ENCODE measurements at regions not wholly inside any gene's neighbourhood (a gene's known extent, or its start where the extent isn't known, plus 50 kb on each side); places are given as distances from the start of the nearest gene placed in this dataset.

GRCh38 chr1:103160281-103160680, 52.0 kb upstream of the COL11A1 start:
- no peak overlapping the region for H3K4me3 ChIP-seq (ENCODE audit: low read depth, low read length)
- TF ChIP-seq CTCF (IDR thresholded peaks at IDR 0.05; ENCODE audit: low read depth, low read length, missing control alignments): no peak

More at GRCh38 chr1:103160281-103160680, 52.0 kb upstream of the COL11A1 start:
- DNase-seq (ENCODE audit: low read depth): no peak

All from GM12864 (cell line).